ENCODE measurements at regions not wholly inside any gene's neighbourhood (a gene's known extent, or its start where the extent isn't known, plus 50 kb on each side); places are given as distances from the start of the nearest gene placed in this dataset.

DNA sequence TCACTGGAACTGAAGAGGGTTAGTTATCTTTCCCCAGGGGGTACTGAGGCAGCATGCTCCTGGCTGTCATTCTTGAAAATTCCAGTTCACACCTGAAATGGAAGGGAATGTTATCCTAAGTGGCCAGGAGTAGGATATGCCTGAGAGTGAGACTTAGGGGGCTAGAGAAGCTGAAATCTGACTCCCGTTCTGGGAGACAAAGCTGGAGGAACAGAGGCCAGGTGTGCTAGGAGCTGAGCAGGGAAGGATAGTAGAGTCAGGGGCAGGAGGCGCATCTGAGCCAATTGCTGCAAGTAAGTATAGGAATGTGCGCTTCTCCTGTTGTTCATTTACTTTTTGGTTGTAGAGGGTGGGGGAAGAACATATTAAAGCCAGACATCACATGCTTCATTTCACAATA lies 58.1 kb upstream of the KIAA1217 start:
- no peak for DNase-seq
- 87 to 95% (median 88%) methylated on average over 3 of the region's 3 CpGs for WGBS, 4 donors
- H3K27ac ChIP-seq: no peak overlapping the region
- no peaks in the 10 kb centered on the region for H3K27me3 ChIP-seq
- H3K36me3 ChIP-seq (replicated peaks in 1 of 2): no peaks in the 10 kb centered on the region
- no peaks in the 10 kb centered on the region for H3K4me1 ChIP-seq (replicated peaks in 1 of 2)
- H3K4me3 ChIP-seq: no peak overlapping the region
- TF ChIP-seq CTCF (IDR thresholded peaks at IDR 0.05) (no peak), POLR2A (IDR thresholded peaks at IDR 0.05) (no peak)
- intact Hi-C loops (cut with DNase I): no loop called here
- no peaks in the 10 kb centered on the region for H3K9me3 ChIP-seq (replicated peaks in 1 of 3)

- TF ChIP-seq POLR2A (IDR thresholded peaks at IDR 0.05): no peak
- no peak for TF ChIP-seq CTCF (IDR thresholded peaks at IDR 0.05)
- no peak overlapping the region for H3K4me3 ChIP-seq
- intact Hi-C loops (cut with DNase I): no loop called here
- no peaks in the 10 kb centered on the region for H3K36me3 ChIP-seq (replicated peaks in 1 of 2)
- no peak overlapping the region for H3K27ac ChIP-seq
- WGBS, 4 donors: 51 to 59% (median 53%) methylated on average over 2 of the region's 2 CpGs
- H3K4me1 ChIP-seq (replicated peaks in 1 of 2): no peaks in the 10 kb centered on the region
- H3K27me3 ChIP-seq: no peaks in the 10 kb centered on the region
- DNase-seq: no peak
- no peaks in the 10 kb centered on the region for H3K9me3 ChIP-seq (replicated peaks in 1 of 3)
These were observed 56.7 kb upstream of the KIAA1217 start for GRCh38 chr10:24152270-24152669.

GRCh38 chr10:24153031-24153430 lies 55.9 kb upstream of the KIAA1217 start:
- Histone ChIP-seq H3K9me3 (replicated peaks in 1 of 3) (no peaks in the 10 kb centered on the region), H3K4me3 (no peak overlapping the region), H3K27ac (no peak overlapping the region), H3K27me3 (no peaks in the 10 kb centered on the region), H3K36me3 (replicated peaks in 1 of 2) (no peaks in the 10 kb centered on the region), H3K4me1 (replicated peaks in 1 of 2) (no peaks in the 10 kb centered on the region)
- no peak for TF ChIP-seq CTCF (IDR thresholded peaks at IDR 0.05)
- no peak for TF ChIP-seq POLR2A (IDR thresholded peaks at IDR 0.05)
- WGBS, 4 donors: 83 to 90% (median 85%) methylated on average over 3 of the region's 3 CpGs
- intact Hi-C loops (cut with DNase I): no loop called here
- DNase-seq: no peak

DNA sequence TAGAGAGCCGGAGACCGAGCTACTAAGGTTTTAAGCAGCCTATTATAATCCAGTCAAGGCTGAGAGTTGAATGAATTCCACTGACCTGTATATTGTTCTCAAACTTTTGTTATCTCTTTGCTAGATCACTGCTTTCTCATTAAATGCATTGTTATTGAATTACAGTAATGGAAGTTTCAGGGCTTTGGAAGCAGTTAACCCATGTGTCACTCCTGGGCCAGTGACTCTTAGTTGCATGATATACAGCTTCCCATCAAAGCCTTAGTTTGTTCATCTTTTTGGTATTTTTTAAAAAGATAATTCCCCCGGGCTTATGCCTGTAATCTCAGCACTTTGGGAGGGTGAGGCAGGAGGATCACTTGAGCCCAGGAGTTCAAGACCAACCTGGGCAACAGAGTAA lies 55.4 kb upstream of the KIAA1217 start:
- 73 to 80% (median 77%) methylated on average over 3 of the region's 3 CpGs for WGBS, 4 donors

More for the DNA sequence above, 55.4 kb upstream of the KIAA1217 start:
- intact Hi-C loops (cut with DNase I): no loop called here
- no peak overlapping the region for H3K27ac ChIP-seq
- H3K4me3 ChIP-seq: no peak overlapping the region
- H3K36me3 ChIP-seq (replicated peaks in 1 of 2): no peaks in the 10 kb centered on the region
- TF ChIP-seq POLR2A (IDR thresholded peaks at IDR 0.05) (no peak), CTCF (IDR thresholded peaks at IDR 0.05) (no peak)
- DNase-seq: no peak
- no peaks in the 10 kb centered on the region for H3K27me3 ChIP-seq
- H3K9me3 ChIP-seq (replicated peaks in 1 of 3): no peaks in the 10 kb centered on the region
- H3K4me1 ChIP-seq (replicated peaks in 1 of 2): no peaks in the 10 kb centered on the region
